ENCODE measurements at regions not wholly inside any gene's neighbourhood (a gene's known extent, or its start where the extent isn't known, plus 50 kb on each side); places are given as distances from the start of the nearest gene placed in this dataset.

- WGBS (ENCODE audit: extremely low coverage, insufficient read length, low lambda C conversion rate), result no CpG with 5 or more reads among the region's 6 CpGs
- Histone ChIP-seq H3K23me2 (ENCODE audit: insufficient read length, low read depth, low read length, poor library complexity, severe bottlenecking) (no peaks in the 10 kb centered on the region), H3K79me2 (ENCODE audit: insufficient read depth, low read length) (no peaks in the 10 kb centered on the region), H4K5ac (ENCODE audit: insufficient read length, low read depth, low read length) (no peak overlapping the region), H3K18ac (ENCODE audit: insufficient read length, low read depth, low read length) (no peak overlapping the region), H3K79me1 (ENCODE audit: insufficient read depth, low read depth, low read length, poor library complexity, severe bottlenecking) (no peaks in the 10 kb centered on the region), H4K20me1 (ENCODE audit: control insufficient read depth, insufficient read depth, insufficient read length) (no peaks in the 10 kb centered on the region), H3K27me3 (ENCODE audit: insufficient read depth, low read length) (no peaks in the 10 kb centered on the region), H4K91ac (ENCODE audit: insufficient read length, low read depth, low read length) (no peak overlapping the region), H3K4ac (ENCODE audit: low read depth, low read length) (no peak overlapping the region), H3K4me1 (ENCODE audit: insufficient read depth, low read length) (0 out of 2 replicates have a peak, but pooled peaks cover 4% of the 10 kb centered on the region), H2BK5ac (ENCODE audit: insufficient read length, low read length) (no peak overlapping the region), H3K9ac (ENCODE audit: extremely low read depth, insufficient read length, low read length) (no peak overlapping the region), H2BK15ac (ENCODE audit: low read depth, low read length) (no peak overlapping the region), H2BK120ac (ENCODE audit: low read depth, low read length, poor library complexity, severe bottlenecking) (no peak overlapping the region), H3K56ac (ENCODE audit: insufficient read length, low read depth, low read length) (no peak overlapping the region), H3K14ac (ENCODE audit: insufficient read depth, low read length) (no peak overlapping the region), H2BK12ac (ENCODE audit: insufficient read length, low read depth, low read length) (no peak overlapping the region), H2AFZ (ENCODE audit: low read length) (no peak overlapping the region), H2AK5ac (ENCODE audit: insufficient read length, low read length) (no peak overlapping the region), H3T11ph (ENCODE audit: low read length) (no peak overlapping the region), H4K8ac (replicated peaks; ENCODE audit: insufficient read length, low read depth, low read length) (no peak overlapping the region), H3K23ac (ENCODE audit: insufficient read length, low read depth, low read length) (no peak overlapping the region), H3K4me2 (ENCODE audit: insufficient read depth, insufficient read length, low read length) (no peak overlapping the region), H3K27ac (ENCODE audit: insufficient read length, low read depth, low read length) (no peak overlapping the region), H2BK20ac (ENCODE audit: low read depth, low read length, poor library complexity, severe bottlenecking) (no peak overlapping the region), H3K9me3 (ENCODE audit: control insufficient read depth, low read depth, low read length) (no peaks in the 10 kb centered on the region)
- H3K4me1 Mint-ChIP-seq, result peaks cover 10 to 19% of the 10 kb centered on the region in 2 experiments
- H3K36me3 Mint-ChIP-seq (ENCODE audit: insufficient read depth in 1 of 3, low read depth in 3 of 3), result no peaks in the 10 kb centered on the region
- H3K27me3 Mint-ChIP-seq (ENCODE audit: low read depth), result no peaks in the 10 kb centered on the region
- H3K27ac Mint-ChIP-seq, result no peak overlapping the region
- DNase-seq, result no peak
- H3K9me3 Mint-ChIP-seq, result no peaks in the 10 kb centered on the region
- H3K4me3 Mint-ChIP-seq, result no peak overlapping the region
- TF ChIP-seq CTCF (conservative IDR thresholded peaks at IDR 0.05), result no peak
Observed at GRCh38 chr15:37359893-37360290, 259.5 kb upstream of the MEIS2 start.
